NCI-H510A (cell line): ENCODE measurements at regions not wholly inside any gene's neighbourhood (a gene's known extent, or its start where the extent isn't known, plus 50 kb on each side); places are given as distances from the start of the nearest gene placed in this dataset.
A peak's percentile ranks its signal among the peaks of the same experiment; 100 is the strongest.

ENCODE experiments used
- DNase-seq: peaks from one replicate; lab custom pipeline; 2025; lab: John Stamatoyannopoulos, UW

- no peak for DNase-seq
These were observed 197.3 kb downstream of the UNC5CL start for GRCh38 chr6:40841721-40842120.

- no peak for DNase-seq
These were observed 206.3 kb downstream of the UNC5CL start for GRCh38 chr6:40832691-40833090.

GRCh38 chr6:40831381-40831780 lies 207.6 kb downstream of the UNC5CL start:
- DNase-seq: no peak

- no peak for DNase-seq
These were observed 213.9 kb downstream of the UNC5CL start for GRCh38 chr6:40825102-40825501.

GRCh38 chr6:40823917-40824891 lies 214.8 kb downstream of the UNC5CL start:
- peak; percentile 24 for DNase-seq

- DNase-seq: no peak
These were observed 216.4 kb downstream of the UNC5CL start for GRCh38 chr6:40822619-40823018.

GRCh38 chr6:40819182-40819834 lies 219.7 kb downstream of the UNC5CL start:
- no peak for DNase-seq

- DNase-seq: no peak
These were observed 221.7 kb downstream of the UNC5CL start for GRCh38 chr6:40817369-40817768.

GRCh38 chr6:40816601-40817000 lies 222.4 kb downstream of the UNC5CL start:
- no peak for DNase-seq

- no peak for DNase-seq
These were observed 223.3 kb downstream of the UNC5CL start for GRCh38 chr6:40815731-40816130.

GRCh38 chr6:40810171-40810570 lies 223.0 kb upstream of the LRFN2 start:
- no peak for DNase-seq

- DNase-seq: no peak
These were observed 222.5 kb upstream of the LRFN2 start for GRCh38 chr6:40809627-40810026.

GRCh38 chr6:40807484-40807883 lies 220.3 kb upstream of the LRFN2 start:
- DNase-seq: no peak

- no peak for DNase-seq
These were observed 219.2 kb upstream of the LRFN2 start for GRCh38 chr6:40806256-40806864.

GRCh38 chr6:40805336-40805735 lies 218.2 kb upstream of the LRFN2 start:
- DNase-seq: no peak

GRCh38 chr6:40804905-40805304 lies 217.7 kb upstream of the LRFN2 start:
- no peak for DNase-seq

- DNase-seq: no peak
These were observed 216.9 kb upstream of the LRFN2 start for GRCh38 chr6:40803897-40804702.

GRCh38 chr6:40802481-40802880 lies 215.3 kb upstream of the LRFN2 start:
- no peak for DNase-seq

GRCh38 chr6:40799296-40800140 lies 212.4 kb upstream of the LRFN2 start:
- DNase-seq: no peak

- DNase-seq: no peak
These were observed 211.1 kb upstream of the LRFN2 start for GRCh38 chr6:40798069-40798770.
